ENCODE measurements at regions not wholly inside any gene's neighbourhood (a gene's known extent, or its start where the extent isn't known, plus 50 kb on each side); places are given as distances from the start of the nearest gene placed in this dataset.

GRCh38 chr13:76286178-76286577, 600.0 kb downstream of the KCTD12 start:
- no peak for TF ChIP-seq CTCF (IDR thresholded peaks at IDR 0.05)
- TF ChIP-seq POLR2A (IDR thresholded peaks at IDR 0.05) = no peak

All from testis (tissue), 2 donors.